ENCODE measurements at regions not wholly inside any gene's neighbourhood (a gene's known extent, or its start where the extent isn't known, plus 50 kb on each side); places are given as distances from the start of the nearest gene placed in this dataset.
"Not testable (repeated sequence)": the region's sequence is repeated elsewhere in the genome, so short reads cannot be mapped to it uniquely, and the experiment has no call there.

DNA sequence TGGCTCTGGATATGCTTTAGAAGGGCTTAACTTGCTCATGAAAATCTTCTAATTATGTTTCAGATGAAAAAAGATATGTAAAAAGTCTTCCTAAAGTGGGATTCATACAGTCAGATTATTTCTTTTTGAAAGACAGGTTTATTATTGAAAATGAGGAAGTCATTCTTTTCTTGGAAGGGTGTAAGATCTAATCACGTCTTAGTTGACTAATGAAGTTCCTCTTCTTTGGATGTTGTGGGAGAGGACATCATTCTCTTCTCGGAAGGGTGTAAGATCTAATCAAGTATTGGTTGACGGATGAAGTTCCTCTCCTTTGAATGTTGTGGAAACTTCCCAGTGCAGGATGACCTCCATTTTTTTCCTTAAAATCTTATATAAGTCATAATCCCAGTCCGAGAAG is 74.9 kb downstream of the ALG10 start:
- Mint-ChIP-seq H3K27me3 (ENCODE audit: insufficient read depth) (peaks cover 3% of the 10 kb centered on the region), H3K4me1 (ENCODE audit: low read depth) (no peaks in the 10 kb centered on the region), H3K9me3 (no peaks in the 10 kb centered on the region), H3K36me3 (ENCODE audit: low read depth) (no peaks in the 10 kb centered on the region), H3K4me3 (no peak overlapping the region), H3K27ac (no peak overlapping the region)
- DNase-seq (ENCODE audit: low spot score) = no peak
- intact Hi-C loops (cut with micrococcal nuclease) = no loop called here

DNA sequence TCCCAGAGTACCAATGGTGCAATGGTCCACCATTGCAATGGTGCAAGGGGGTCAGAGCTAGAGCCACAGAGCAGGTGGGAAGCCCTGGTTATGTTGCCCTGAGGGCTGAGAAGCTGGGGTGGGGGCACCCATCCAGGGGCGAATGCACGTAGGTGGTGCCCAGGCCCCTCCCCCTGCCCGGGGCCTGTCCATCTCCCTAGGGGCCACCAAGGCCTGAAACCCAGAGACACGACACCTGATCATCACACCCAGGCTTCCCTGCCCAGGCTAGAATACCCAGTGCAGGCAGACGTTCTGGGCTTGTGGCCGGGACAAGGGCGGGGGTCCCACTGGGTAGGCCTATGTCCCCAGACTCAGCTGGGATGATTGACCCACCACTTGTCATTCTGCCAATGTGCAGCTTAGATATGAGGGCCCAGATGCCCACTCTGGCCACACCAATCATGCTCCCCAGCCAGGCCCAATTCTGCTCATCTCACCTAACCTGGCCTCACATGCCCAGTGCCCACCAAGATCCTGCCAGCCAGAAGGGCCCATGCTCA is 83.2 kb downstream of the ALG10 start:
- DNase-seq (ENCODE audit: low spot score) = no peak
- no peaks in the 10 kb centered on the region for H3K4me1 Mint-ChIP-seq (ENCODE audit: low read depth)

DNA sequence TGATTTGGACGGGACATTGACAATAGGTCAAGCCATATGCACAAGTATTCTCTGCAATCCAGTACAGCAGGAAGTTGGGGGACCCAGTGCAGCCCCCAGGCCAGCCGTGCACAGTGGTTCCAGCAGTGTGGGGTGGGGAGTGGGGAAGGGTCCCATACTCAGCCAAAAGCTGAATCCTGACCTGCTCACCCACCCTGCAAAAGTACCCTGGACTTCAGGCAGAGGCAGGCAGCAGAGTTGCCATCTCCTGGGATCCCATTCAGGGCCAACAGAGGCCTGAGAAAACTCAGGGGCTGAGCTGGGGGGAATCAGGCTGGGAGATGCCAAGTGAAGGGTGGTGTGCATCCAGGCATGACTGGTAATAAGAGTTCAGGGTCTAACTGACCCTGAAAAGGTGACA is 83.9 kb downstream of the ALG10 start:
- intact Hi-C loops (cut with micrococcal nuclease) = no loop called here
- Mint-ChIP-seq H3K4me3 (no peak overlapping the region), H3K36me3 (ENCODE audit: low read depth) (no peaks in the 10 kb centered on the region), H3K27me3 (ENCODE audit: insufficient read depth) (peaks cover 8% of the 10 kb centered on the region), H3K4me1 (ENCODE audit: low read depth) (no peaks in the 10 kb centered on the region), H3K9me3 (no peaks in the 10 kb centered on the region), H3K27ac (no peak overlapping the region)
- DNase-seq (ENCODE audit: low spot score) = no peak

More for the DNA sequence above, 83.2 kb downstream of the ALG10 start:
- Mint-ChIP-seq H3K27me3 (ENCODE audit: insufficient read depth) (peaks cover 8% of the 10 kb centered on the region), H3K36me3 (ENCODE audit: low read depth) (no peaks in the 10 kb centered on the region), H3K27ac (no peak overlapping the region), H3K4me3 (no peak overlapping the region), H3K9me3 (no peaks in the 10 kb centered on the region)
- intact Hi-C loops (cut with micrococcal nuclease) = no loop called here

DNA sequence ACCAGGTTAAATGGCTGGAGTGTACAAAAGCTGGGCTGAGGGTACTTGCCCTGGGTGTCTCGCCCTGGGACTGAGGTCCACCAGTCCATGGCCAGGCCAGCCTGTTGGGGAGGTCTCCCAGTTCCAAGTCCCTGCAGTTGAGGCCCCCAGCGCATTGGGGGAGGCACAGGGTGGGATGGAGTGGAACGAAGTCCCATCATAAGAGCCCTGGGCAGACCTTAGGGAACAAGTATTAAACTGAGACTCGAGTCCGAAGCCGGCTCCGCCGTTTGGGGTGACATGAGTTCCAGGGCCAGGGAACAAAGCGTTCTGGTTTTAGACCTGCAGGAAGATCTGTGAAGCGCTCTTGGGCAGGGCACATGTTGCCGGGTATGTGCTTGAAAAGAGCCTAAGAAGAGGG is 84.7 kb downstream of the ALG10 start:
- H3K36me3 Mint-ChIP-seq (ENCODE audit: low read depth) = no peaks in the 10 kb centered on the region
- H3K9me3 Mint-ChIP-seq = no peaks in the 10 kb centered on the region
- H3K4me3 Mint-ChIP-seq = no peak overlapping the region
- H3K27me3 Mint-ChIP-seq (ENCODE audit: insufficient read depth) = peaks cover 8% of the 10 kb centered on the region
- DNase-seq (ENCODE audit: low spot score) = no peak
- H3K4me1 Mint-ChIP-seq (ENCODE audit: low read depth) = no peaks in the 10 kb centered on the region
- intact Hi-C loops (cut with micrococcal nuclease) = no loop called here
- H3K27ac Mint-ChIP-seq = no peak overlapping the region

DNA sequence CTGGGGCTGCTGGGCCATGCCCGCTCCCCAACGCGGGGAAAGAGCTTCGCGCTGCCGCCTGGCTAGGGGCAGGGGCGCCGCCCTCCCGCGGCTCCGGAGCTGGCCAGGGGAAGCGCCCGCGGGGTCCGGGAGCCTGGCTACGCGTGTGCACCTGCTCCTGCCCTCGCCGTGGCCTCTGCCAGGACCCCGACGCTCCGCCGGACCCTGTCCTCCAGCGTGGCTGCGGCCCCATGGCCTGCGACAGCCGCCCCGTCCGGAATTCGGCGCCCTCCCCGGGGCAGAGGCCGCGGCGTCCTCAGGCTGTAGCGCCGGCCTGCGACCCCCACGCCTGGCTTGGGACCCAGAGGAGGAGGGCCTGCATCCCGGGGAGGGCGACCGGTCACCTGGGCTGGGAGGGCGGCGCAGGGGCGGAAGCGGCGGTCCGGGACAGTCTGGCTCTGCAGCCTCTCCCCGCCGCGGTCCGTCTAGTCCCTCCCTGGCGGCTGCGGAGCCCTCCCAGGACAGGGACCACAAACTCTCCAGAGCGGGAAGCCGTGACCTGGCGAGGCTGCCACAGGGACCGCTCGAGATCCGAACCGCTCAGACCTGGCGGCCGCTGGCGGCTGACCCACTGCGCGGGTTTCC is 85.6 kb downstream of the ALG10 start:
- no peak for DNase-seq (ENCODE audit: low spot score)
- intact Hi-C loops (cut with micrococcal nuclease) = no loop called here
- Mint-ChIP-seq H3K36me3 (ENCODE audit: low read depth) (no peaks in the 10 kb centered on the region), H3K4me1 (ENCODE audit: low read depth) (no peaks in the 10 kb centered on the region), H3K9me3 (no peaks in the 10 kb centered on the region), H3K4me3 (no peak overlapping the region), H3K27me3 (ENCODE audit: insufficient read depth) (peaks cover 8% of the 10 kb centered on the region), H3K27ac (no peak overlapping the region)

DNA sequence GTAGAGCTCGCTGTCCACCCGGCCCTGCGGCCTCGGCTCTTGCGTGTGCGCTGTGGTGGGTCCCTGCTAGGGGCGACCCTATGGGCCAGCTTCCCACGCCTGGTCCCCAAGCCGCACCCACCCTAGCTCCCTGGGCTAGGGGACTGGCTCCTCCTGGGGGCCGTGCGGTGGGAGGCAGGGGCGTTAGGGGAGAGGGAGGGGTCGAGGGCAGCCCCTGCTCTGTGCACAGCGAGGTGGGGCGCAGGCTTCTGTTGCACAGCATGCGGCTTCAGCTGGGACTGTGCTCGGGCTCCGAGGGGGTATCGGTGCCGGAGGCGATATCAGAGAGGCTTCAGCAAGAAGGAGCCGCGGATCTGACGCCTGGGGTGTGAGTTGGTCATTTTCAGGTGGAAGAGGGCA is 86.1 kb downstream of the ALG10 start:
- Mint-ChIP-seq H3K4me1 (ENCODE audit: low read depth) (no peaks in the 10 kb centered on the region), H3K9me3 (no peaks in the 10 kb centered on the region), H3K36me3 (ENCODE audit: low read depth) (no peaks in the 10 kb centered on the region), H3K4me3 (no peak overlapping the region), H3K27ac (no peak overlapping the region), H3K27me3 (ENCODE audit: insufficient read depth) (peaks cover 8% of the 10 kb centered on the region)
- DNase-seq (ENCODE audit: low spot score) = no peak
- intact Hi-C loops (cut with micrococcal nuclease) = no loop called here

DNA sequence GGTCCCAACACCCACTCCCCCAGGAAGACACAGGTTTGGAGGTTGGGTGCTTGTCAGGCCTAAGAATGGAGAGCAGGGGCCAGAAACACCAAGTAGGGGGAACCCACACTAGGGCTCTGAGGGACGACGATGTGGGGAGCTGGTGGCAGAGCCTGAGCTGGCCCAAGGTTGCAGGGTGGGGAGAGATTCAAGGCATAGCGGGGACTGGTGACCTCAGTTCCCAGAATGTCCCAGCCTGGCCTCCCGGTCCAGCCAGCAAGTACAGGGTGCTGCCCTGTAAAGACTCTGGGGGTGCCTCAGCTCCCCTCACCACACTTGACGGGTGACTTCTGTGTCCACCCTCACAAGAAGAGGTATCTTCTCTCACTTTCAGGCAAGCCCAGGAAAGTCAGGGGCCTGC is 86.7 kb downstream of the ALG10 start:
- no peak for DNase-seq (ENCODE audit: low spot score)
- Mint-ChIP-seq H3K4me1 (ENCODE audit: low read depth) (no peaks in the 10 kb centered on the region), H3K36me3 (ENCODE audit: low read depth) (no peaks in the 10 kb centered on the region), H3K4me3 (no peak overlapping the region), H3K9me3 (no peaks in the 10 kb centered on the region), H3K27ac (no peak overlapping the region), H3K27me3 (ENCODE audit: insufficient read depth) (peaks cover 8% of the 10 kb centered on the region)
- intact Hi-C loops (cut with micrococcal nuclease) = no loop called here

DNA sequence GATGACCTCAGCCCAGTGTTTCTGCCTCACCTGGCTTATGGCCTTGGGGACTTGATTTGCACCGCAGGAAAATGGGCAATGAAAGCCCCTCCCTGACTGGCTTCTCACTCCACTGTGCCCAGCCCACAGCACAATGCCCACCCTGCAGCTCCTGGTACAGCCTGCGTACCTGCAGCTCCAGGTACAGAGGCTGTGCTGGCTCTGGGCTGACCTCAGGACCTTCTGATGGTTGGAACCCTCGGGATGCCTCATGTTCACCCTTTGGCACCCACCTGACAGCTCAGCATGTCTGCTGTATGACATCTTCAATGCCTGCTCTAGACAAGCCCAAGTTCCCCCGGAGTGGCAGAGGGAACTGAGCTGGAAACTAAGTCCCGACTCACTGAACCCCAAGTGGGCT is 87.1 kb downstream of the ALG10 start:
- no peak overlapping the region for H3K4me3 Mint-ChIP-seq
- no peaks in the 10 kb centered on the region for H3K4me1 Mint-ChIP-seq (ENCODE audit: low read depth)
- peaks cover 8% of the 10 kb centered on the region for H3K27me3 Mint-ChIP-seq (ENCODE audit: insufficient read depth)
- H3K9me3 Mint-ChIP-seq = no peaks in the 10 kb centered on the region
- no peaks in the 10 kb centered on the region for H3K36me3 Mint-ChIP-seq (ENCODE audit: low read depth)
- intact Hi-C loops (cut with micrococcal nuclease) = no loop called here
- DNase-seq (ENCODE audit: low spot score) = no peak
- H3K27ac Mint-ChIP-seq = no peak overlapping the region

DNA sequence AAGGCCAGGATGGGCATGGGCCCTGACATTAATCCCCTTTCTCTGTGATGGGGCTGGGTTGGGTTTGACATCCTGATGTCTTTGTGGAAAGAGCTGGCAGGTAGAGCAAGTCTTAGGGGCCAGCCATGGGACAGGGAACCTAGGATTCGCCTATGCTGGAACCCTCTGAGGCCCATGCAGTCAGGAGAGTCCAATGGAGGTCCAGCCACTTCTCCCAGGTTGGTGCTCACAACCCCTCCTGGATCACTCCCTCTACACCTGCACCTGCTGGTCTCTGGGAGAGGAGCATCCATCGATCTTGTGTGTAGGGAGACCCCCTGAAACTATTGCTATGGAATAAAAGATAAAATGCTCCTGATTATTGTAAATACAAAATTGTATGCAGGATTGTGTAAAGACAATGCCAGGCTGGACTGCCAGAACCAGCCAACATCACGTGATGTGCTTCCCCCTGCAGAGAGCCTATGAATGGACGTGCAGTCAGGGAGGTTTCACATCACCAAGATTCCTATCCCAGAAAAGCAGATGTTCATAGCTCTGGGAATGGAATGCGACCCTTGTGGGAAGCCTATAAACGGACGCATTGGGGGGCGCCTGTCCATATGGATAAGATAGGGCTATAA is 87.7 kb downstream of the ALG10 start:
- DNase-seq (ENCODE audit: low spot score); H3K36me3 Mint-ChIP-seq (ENCODE audit: low read depth); H3K9me3 Mint-ChIP-seq; intact Hi-C loops (cut with micrococcal nuclease); H3K27me3 Mint-ChIP-seq (ENCODE audit: insufficient read depth); H3K27ac Mint-ChIP-seq; H3K4me1 Mint-ChIP-seq (ENCODE audit: low read depth); H3K4me3 Mint-ChIP-seq: not testable (repeated sequence)

DNA sequence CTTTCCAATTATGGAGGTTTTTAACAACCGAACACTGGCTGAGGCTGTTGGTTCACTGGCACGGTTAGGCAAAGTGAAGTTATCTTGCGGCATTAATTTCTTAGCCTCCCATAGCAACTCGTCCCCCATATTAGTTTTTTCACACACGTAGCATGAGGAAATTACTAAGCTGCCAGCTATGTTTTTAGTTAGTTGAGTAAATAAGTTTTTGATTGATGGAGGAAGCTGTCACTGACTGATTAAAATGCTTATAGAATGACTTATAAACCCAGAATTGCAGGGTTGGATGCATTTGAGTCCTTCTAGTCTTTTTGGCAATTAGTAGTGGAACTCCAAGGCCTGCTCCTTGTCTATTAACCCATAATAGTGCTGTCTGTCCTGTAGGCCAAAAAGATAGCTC is 97.1 kb downstream of the ALG10 start:
- no peak for DNase-seq (ENCODE audit: low spot score)
- H3K9me3 Mint-ChIP-seq = no peaks in the 10 kb centered on the region
- no peaks in the 10 kb centered on the region for H3K4me1 Mint-ChIP-seq (ENCODE audit: low read depth)
- H3K36me3 Mint-ChIP-seq (ENCODE audit: low read depth) = no peaks in the 10 kb centered on the region
- intact Hi-C loops (cut with micrococcal nuclease) = no loop called here
- no peak overlapping the region for H3K4me3 Mint-ChIP-seq
- peaks cover 7% of the 10 kb centered on the region for H3K27me3 Mint-ChIP-seq (ENCODE audit: insufficient read depth)
- no peak overlapping the region for H3K27ac Mint-ChIP-seq

DNA sequence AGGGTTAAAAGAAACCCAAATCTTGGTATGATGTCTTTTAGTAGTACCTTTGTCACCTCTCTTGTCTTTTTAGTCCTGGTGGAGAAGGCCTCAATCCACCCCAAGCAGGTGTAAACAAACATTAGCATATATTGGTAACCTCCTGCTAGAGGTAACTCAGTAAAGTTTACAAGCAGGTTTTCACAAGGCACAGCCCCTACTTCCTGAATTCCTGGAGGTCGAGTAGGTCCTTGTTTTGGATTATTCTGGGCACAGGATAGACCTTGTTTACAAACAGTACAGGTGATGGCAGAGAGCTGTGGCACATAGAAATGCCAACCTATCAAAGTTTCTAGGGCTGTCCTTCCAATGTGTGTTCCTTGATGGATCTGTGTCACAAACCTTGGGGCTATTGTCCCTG is 99.1 kb downstream of the ALG10 start:
- H3K36me3 Mint-ChIP-seq (ENCODE audit: low read depth) = no peaks in the 10 kb centered on the region
- no peak for DNase-seq (ENCODE audit: low spot score)
- H3K27ac Mint-ChIP-seq = no peak overlapping the region
- intact Hi-C loops (cut with micrococcal nuclease) = no loop called here
- H3K9me3 Mint-ChIP-seq = no peaks in the 10 kb centered on the region
- H3K27me3 Mint-ChIP-seq (ENCODE audit: insufficient read depth) = peaks cover 1% of the 10 kb centered on the region
- H3K4me3 Mint-ChIP-seq = no peak overlapping the region
- peaks cover 6% of the 10 kb centered on the region for H3K4me1 Mint-ChIP-seq (ENCODE audit: low read depth)

DNA sequence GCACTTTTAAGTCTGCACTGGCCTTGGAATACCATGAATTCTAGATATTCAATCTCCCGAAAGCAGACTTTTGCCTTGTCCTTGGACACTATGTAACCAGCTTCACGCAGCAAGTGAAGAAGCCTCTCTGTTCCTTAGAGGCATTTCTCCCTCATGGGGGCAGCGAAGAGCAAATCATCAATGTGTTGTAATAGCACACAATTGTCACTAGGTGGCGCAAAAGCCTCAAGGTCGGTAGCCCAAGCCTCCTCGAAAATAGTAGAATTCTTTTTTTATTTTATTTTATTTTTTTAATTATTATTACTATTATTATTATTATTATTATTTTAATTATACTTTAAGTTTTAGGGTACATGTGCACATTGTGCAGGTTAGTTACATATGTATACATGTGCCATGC is 100.8 kb downstream of the ALG10 start:
- DNase-seq (ENCODE audit: low spot score) = peak; percentile 25
- H3K36me3 Mint-ChIP-seq (ENCODE audit: low read depth); H3K4me3 Mint-ChIP-seq; H3K9me3 Mint-ChIP-seq; H3K27ac Mint-ChIP-seq; H3K27me3 Mint-ChIP-seq (ENCODE audit: insufficient read depth): not testable (repeated sequence)
- intact Hi-C loops (cut with micrococcal nuclease) = loop anchor here (1.0 to 2.0 kb wide), 2 partner anchors 95 to 100 kb away; partner anchors contain the start of gene ALG10
- peaks cover 13% of the 10 kb centered on the region for H3K4me1 Mint-ChIP-seq (ENCODE audit: low read depth)

DNA sequence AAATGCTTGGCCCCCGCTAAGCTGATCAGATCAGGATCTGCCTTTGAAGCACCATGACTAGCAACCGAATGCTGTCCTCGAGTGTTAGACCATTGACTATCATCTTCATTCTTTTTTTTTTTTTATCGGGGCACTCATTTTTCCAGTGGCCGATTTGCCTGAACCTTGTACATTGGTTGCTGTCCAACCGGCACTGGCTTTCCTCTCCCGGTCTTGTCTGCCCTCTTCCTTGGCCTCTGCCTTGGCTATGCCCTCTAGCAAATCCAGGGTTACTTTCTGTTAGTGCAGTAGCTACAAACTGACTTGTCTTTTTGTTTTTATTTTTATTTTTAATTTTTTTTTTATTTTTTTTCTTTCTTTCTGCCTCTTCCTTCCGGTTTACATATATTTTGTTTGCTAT is 102.3 kb downstream of the ALG10 start:
- Mint-ChIP-seq H3K36me3 (ENCODE audit: low read depth) (no peaks in the 10 kb centered on the region), H3K27ac (no peak overlapping the region), H3K9me3 (no peaks in the 10 kb centered on the region), H3K4me1 (ENCODE audit: low read depth) (peaks cover 13% of the 10 kb centered on the region), H3K4me3 (no peak overlapping the region), H3K27me3 (ENCODE audit: insufficient read depth) (peaks cover 1% of the 10 kb centered on the region)
- intact Hi-C loops (cut with micrococcal nuclease) = no loop called here
- DNase-seq (ENCODE audit: low spot score) = no peak
